ENCODE measurements at regions not wholly inside any gene's neighbourhood (a gene's known extent, or its start where the extent isn't known, plus 50 kb on each side); places are given as distances from the start of the nearest gene placed in this dataset.

GRCh38 chr4:157996061-157997028 is 176.5 kb downstream of the GASK1B start:
- H3K4me3 Mint-ChIP-seq, result no peak overlapping the region

GRCh38 chr4:157994863-157995262 is 178.0 kb downstream of the GASK1B start:
- H3K4me1 ChIP-seq (ENCODE audit: control insufficient read depth, insufficient read depth, low read length), result no peaks in the 10 kb centered on the region
- ATAC-seq, result no peak
- no peaks in the 10 kb centered on the region for H3K9me3 ChIP-seq (ENCODE audit: control insufficient read depth, insufficient read depth, low read length)
- no peaks in the 10 kb centered on the region for H3K27me3 ChIP-seq (ENCODE audit: control insufficient read depth, insufficient read depth, low read length)
- Mint-ChIP-seq H3K27ac (no peak overlapping the region), H3K27me3 (ENCODE audit: low read depth in 2 of 2) (no peaks in the 10 kb centered on the region), H3K4me1 (no peaks in the 10 kb centered on the region), H3K4me3 (no peak overlapping the region), H3K9me3 (peaks cover 0 to 3% of the 10 kb centered on the region in 2 donors), H3K36me3 (no peaks in the 10 kb centered on the region)
- H3K36me3 ChIP-seq (ENCODE audit: control insufficient read depth, insufficient read depth, low read length), result no peaks in the 10 kb centered on the region
- no peak for DNase-seq
- intact Hi-C loops (cut with micrococcal nuclease), result no loop called here
- H3K27ac ChIP-seq (ENCODE audit: low read length), result no peak overlapping the region
- WGBS (ENCODE audit: insufficient coverage), result 85% methylated on average over 3 of the region's 6 CpGs
- H3K4me3 ChIP-seq (ENCODE audit: low read length), result no peak overlapping the region
- no peak for TF ChIP-seq CTCF (IDR thresholded peaks at IDR 0.05)

More at GRCh38 chr4:157996061-157997028, 176.5 kb downstream of the GASK1B start:
- Histone ChIP-seq H3K27me3 (ENCODE audit: control insufficient read depth, insufficient read depth, low read length) (no peaks in the 10 kb centered on the region), H3K9me3 (ENCODE audit: control insufficient read depth, insufficient read depth, low read length) (no peaks in the 10 kb centered on the region), H3K36me3 (ENCODE audit: control insufficient read depth, insufficient read depth, low read length) (no peaks in the 10 kb centered on the region), H3K4me1 (ENCODE audit: control insufficient read depth, insufficient read depth, low read length) (no peaks in the 10 kb centered on the region), H3K4me3 (ENCODE audit: low read length) (no peak overlapping the region), H3K27ac (ENCODE audit: low read length) (no peak overlapping the region)
- no peak overlapping the region for H3K27ac Mint-ChIP-seq
- H3K9me3 Mint-ChIP-seq, result peaks cover 0 to 3% of the 10 kb centered on the region in 2 donors
- intact Hi-C loops (cut with micrococcal nuclease), result no loop called here
- H3K36me3 Mint-ChIP-seq, result no peaks in the 10 kb centered on the region
- H3K27me3 Mint-ChIP-seq (ENCODE audit: low read depth in 2 of 2), result no peaks in the 10 kb centered on the region
- H3K4me1 Mint-ChIP-seq, result no peaks in the 10 kb centered on the region
- WGBS (ENCODE audit: insufficient coverage), result 49% methylated on average over 5 of the region's 6 CpGs
- ATAC-seq (no peak), DNase-seq (no peak)
- TF ChIP-seq CTCF (IDR thresholded peaks at IDR 0.05), result no peak

GRCh38 chr4:157992948-157993839 is 179.6 kb downstream of the GASK1B start:
- intact Hi-C loops (cut with micrococcal nuclease), result no loop called here
- no peak for TF ChIP-seq CTCF (IDR thresholded peaks at IDR 0.05)
- WGBS (ENCODE audit: insufficient coverage), result 79% methylated on average over 3 of the region's 4 CpGs
- H3K4me3 Mint-ChIP-seq, result no peak overlapping the region
- ATAC-seq (no peak), DNase-seq (no peak)
- H3K4me1 Mint-ChIP-seq, result no peaks in the 10 kb centered on the region
- no peaks in the 10 kb centered on the region for H3K9me3 ChIP-seq (ENCODE audit: control insufficient read depth, insufficient read depth, low read length)
- H3K9me3 Mint-ChIP-seq, result peaks cover 0 to 3% of the 10 kb centered on the region in 2 donors
- no peaks in the 10 kb centered on the region for H3K27me3 Mint-ChIP-seq (ENCODE audit: low read depth in 2 of 2)
- H3K36me3 Mint-ChIP-seq, result no peaks in the 10 kb centered on the region
- no peak overlapping the region for H3K4me3 ChIP-seq (ENCODE audit: low read length)
- H3K4me1 ChIP-seq (ENCODE audit: control insufficient read depth, insufficient read depth, low read length), result no peaks in the 10 kb centered on the region
- no peak overlapping the region for H3K27ac ChIP-seq (ENCODE audit: low read length)
- H3K27ac Mint-ChIP-seq, result no peak overlapping the region
- no peaks in the 10 kb centered on the region for H3K36me3 ChIP-seq (ENCODE audit: control insufficient read depth, insufficient read depth, low read length)
- no peaks in the 10 kb centered on the region for H3K27me3 ChIP-seq (ENCODE audit: control insufficient read depth, insufficient read depth, low read length)
